ENCODE measurements at regions not wholly inside any gene's neighbourhood (a gene's known extent, or its start where the extent isn't known, plus 50 kb on each side); places are given as distances from the start of the nearest gene placed in this dataset.

- DNase-seq (ENCODE audit: low spot score) (no peak), ATAC-seq (no peak)
- Mint-ChIP-seq H3K4me1 (peaks cover 3% of the 10 kb centered on the region; the same call in 2 of the 3 replicates), H3K36me3 (ENCODE audit: low read depth) (no peaks in the 10 kb centered on the region), H3K27ac (no peak overlapping the region), H3K27me3 (ENCODE audit: insufficient read depth, low read depth, poor library complexity) (peaks cover 7% of the 10 kb centered on the region), H3K9me3 (peaks cover 4% of the 10 kb centered on the region; the same call in 1 of the 3 replicates), H3K4me3 (no peak overlapping the region)
- no peak overlapping the region for H2AFZ ChIP-seq
- H3K27me3 ChIP-seq (ENCODE audit: insufficient read depth): no peaks in the 10 kb centered on the region
- peaks cover 5% of the 10 kb centered on the region; the same call in 1 of the 2 replicates for H3K4me1 ChIP-seq (ENCODE audit: insufficient read depth)
- no peaks in the 10 kb centered on the region for H3F3A ChIP-seq (replicated peaks; ENCODE audit: low read depth)
- H3K27ac ChIP-seq (ENCODE audit: low read depth): no peak overlapping the region
- H3K36me3 ChIP-seq (ENCODE audit: insufficient read depth): no peaks in the 10 kb centered on the region
- peaks cover 5% of the 10 kb centered on the region; the same call in 1 of the 2 replicates for H3K9me2 ChIP-seq (ENCODE audit: insufficient read depth)
- H3K4me3 ChIP-seq: no peak overlapping the region
- TF ChIP-seq ZNF331 (CRISPR knock-in tag; IDR thresholded peaks at IDR 0.05; ENCODE audit: low read depth): no peak
- TF ChIP-seq ETS1 (IDR thresholded peaks at IDR 0.05): no peak
- no peak for TF ChIP-seq EZH2phosphoT487 (IDR thresholded peaks at IDR 0.05; ENCODE audit: unreplicated experiment)
- no peak for TF ChIP-seq JUNB (IDR thresholded peaks at IDR 0.05; ENCODE audit: unreplicated experiment)
- no peak for TF ChIP-seq STAT1 (IDR thresholded peaks at IDR 0.05; ENCODE audit: unreplicated experiment)
- TF ChIP-seq, protein P1, sequence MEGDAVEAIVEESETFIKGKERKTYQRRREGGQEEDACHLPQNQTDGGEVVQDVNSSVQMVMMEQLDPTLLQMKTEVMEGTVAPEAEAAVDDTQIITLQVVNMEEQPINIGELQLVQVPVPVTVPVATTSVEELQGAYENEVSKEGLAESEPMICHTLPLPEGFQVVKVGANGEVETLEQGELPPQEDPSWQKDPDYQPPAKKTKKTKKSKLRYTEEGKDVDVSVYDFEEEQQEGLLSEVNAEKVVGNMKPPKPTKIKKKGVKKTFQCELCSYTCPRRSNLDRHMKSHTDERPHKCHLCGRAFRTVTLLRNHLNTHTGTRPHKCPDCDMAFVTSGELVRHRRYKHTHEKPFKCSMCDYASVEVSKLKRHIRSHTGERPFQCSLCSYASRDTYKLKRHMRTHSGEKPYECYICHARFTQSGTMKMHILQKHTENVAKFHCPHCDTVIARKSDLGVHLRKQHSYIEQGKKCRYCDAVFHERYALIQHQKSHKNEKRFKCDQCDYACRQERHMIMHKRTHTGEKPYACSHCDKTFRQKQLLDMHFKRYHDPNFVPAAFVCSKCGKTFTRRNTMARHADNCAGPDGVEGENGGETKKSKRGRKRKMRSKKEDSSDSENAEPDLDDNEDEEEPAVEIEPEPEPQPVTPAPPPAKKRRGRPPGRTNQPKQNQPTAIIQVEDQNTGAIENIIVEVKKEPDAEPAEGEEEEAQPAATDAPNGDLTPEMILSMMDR (conservative IDR thresholded peaks at IDR 0.05; ENCODE audit: low read depth in 2 of 2): no peak
- TF ChIP-seq EZH2 (IDR thresholded peaks at IDR 0.05; ENCODE audit: low read depth, unreplicated experiment): no peak
- TF ChIP-seq, protein P2, sequence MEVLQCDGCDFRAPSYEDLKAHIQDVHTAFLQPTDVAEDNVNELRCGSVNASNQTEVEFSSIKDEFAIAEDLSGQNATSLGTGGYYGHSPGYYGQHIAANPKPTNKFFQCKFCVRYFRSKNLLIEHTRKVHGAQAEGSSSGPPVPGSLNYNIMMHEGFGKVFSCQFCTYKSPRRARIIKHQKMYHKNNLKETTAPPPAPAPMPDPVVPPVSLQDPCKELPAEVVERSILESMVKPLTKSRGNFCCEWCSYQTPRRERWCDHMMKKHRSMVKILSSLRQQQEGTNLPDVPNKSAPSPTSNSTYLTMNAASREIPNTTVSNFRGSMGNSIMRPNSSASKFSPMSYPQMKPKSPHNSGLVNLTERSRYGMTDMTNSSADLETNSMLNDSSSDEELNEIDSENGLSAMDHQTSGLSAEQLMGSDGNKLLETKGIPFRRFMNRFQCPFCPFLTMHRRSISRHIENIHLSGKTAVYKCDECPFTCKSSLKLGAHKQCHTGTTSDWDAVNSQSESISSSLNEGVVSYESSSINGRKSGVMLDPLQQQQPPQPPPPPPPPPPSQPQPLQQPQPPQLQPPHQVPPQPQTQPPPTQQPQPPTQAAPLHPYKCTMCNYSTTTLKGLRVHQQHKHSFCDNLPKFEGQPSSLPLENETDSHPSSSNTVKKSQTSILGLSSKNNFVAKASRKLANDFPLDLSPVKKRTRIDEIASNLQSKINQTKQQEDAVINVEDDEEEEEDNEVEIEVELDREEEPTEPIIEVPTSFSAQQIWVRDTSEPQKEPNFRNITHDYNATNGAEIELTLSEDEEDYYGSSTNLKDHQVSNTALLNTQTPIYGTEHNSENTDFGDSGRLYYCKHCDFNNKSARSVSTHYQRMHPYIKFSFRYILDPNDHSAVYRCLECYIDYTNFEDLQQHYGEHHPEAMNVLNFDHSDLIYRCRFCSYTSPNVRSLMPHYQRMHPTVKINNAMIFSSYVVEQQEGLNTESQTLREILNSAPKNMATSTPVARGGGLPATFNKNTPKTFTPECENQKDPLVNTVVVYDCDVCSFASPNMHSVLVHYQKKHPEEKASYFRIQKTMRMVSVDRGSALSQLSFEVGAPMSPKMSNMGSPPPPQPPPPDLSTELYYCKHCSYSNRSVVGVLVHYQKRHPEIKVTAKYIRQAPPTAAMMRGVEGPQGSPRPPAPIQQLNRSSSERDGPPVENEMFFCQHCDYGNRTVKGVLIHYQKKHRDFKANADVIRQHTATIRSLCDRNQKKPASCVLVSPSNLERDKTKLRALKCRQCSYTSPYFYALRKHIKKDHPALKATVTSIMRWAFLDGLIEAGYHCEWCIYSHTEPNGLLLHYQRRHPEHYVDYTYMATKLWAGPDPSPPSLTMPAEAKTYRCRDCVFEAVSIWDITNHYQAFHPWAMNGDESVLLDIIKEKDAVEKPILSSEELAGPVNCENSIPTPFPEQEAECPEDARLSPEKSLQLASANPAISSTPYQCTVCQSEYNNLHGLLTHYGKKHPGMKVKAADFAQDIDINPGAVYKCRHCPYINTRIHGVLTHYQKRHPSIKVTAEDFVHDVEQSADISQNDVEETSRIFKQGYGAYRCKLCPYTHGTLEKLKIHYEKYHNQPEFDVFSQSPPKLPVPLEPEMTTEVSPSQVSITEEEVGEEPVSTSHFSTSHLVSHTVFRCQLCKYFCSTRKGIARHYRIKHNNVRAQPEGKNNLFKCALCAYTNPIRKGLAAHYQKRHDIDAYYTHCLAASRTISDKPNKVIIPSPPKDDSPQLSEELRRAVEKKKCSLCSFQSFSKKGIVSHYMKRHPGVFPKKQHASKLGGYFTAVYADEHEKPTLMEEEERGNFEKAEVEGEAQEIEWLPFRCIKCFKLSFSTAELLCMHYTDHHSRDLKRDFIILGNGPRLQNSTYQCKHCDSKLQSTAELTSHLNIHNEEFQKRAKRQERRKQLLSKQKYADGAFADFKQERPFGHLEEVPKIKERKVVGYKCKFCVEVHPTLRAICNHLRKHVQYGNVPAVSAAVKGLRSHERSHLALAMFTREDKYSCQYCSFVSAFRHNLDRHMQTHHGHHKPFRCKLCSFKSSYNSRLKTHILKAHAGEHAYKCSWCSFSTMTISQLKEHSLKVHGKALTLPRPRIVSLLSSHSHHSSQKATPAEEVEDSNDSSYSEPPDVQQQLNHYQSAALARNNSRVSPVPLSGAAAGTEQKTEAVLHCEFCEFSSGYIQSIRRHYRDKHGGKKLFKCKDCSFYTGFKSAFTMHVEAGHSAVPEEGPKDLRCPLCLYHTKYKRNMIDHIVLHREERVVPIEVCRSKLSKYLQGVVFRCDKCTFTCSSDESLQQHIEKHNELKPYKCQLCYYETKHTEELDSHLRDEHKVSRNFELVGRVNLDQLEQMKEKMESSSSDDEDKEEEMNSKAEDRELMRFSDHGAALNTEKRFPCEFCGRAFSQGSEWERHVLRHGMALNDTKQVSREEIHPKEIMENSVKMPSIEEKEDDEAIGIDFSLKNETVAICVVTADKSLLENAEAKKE (CRISPR knock-in tag; IDR thresholded peaks at IDR 0.05): no peak
- no peak for TF ChIP-seq CREB1 (CRISPR knock-in tag; IDR thresholded peaks at IDR 0.05; ENCODE audit: low read depth)
- no peak for TF ChIP-seq NANOG (IDR thresholded peaks at IDR 0.05; ENCODE audit: borderline replicate concordance)
- TF ChIP-seq ZNF114 (CRISPR knock-in tag; IDR thresholded peaks at IDR 0.05): no peak
- no peaks in the 10 kb centered on the region; the same call in 1 of the 2 replicates for H4K20me1 ChIP-seq (replicated peaks; ENCODE audit: insufficient read depth)
- no peak overlapping the region for H3K4me2 ChIP-seq
- no peaks in the 10 kb centered on the region for H3K79me2 ChIP-seq (replicated peaks; ENCODE audit: insufficient read depth)
These were observed 218.2 kb downstream of the SH3BP4 start for GRCh38 chr2:235170016-235170415.

Data from GM23338 (cell line).